Hepatocyte (in vitro differentiated cells): ENCODE measurements at regions not wholly inside any gene's neighbourhood (a gene's known extent, or its start where the extent isn't known, plus 50 kb on each side); places are given as distances from the start of the nearest gene placed in this dataset.

Experiments used
- DNase-seq: peaks from one replicate; pipeline ENCODE4 v3.0.0-alpha.2; 2016; ENCODE audit warnings: low spot score
- H2AFZ ChIP-seq: fragments of 200-600 bp; sonication (generic); 2 replicates; pipeline ENCODE4 v1.6.0; 2016; ENCODE audit warnings: antibody characterized with exemption, mild to moderate bottlenecking
- H3K27ac ChIP-seq: fragments of 200-600 bp; sonication (generic); 2 replicates; pipeline ENCODE4 v1.5.1; 2016; ENCODE audit warnings: mild to moderate bottlenecking
- H3K27me3 ChIP-seq: fragments of 200-600 bp; sonication (generic); 2 replicates; pipeline ENCODE4 v1.6.1; 2016
- H3K36me3 ChIP-seq: fragments of 200-600 bp; sonication (generic); replicated peaks from 2 replicates; pipeline ENCODE4 v1.5.1; 2016; ENCODE audit warnings: low read depth; ENCODE audit not compliant: insufficient read depth
- H3K4me1 ChIP-seq: fragments of 200-600 bp; sonication (generic); 2 replicates; pipeline ENCODE4 v1.5.1; 2016; ENCODE audit warnings: mild to moderate bottlenecking, moderate library complexity; ENCODE audit not compliant: insufficient read depth
- H3K4me2 ChIP-seq: fragments of 200-600 bp; sonication (generic); 2 replicates; pipeline ENCODE4 v1.6.0; 2016
- H3K4me3 ChIP-seq: fragments of 200-600 bp; sonication (generic); 2 replicates; pipeline ENCODE4 v1.5.1; 2016; ENCODE audit warnings: mild to moderate bottlenecking
- H3K79me2 ChIP-seq: fragments of 200-600 bp; sonication (generic); 2 replicates; pipeline ENCODE4 v1.6.0; 2017; ENCODE audit warnings: mild to moderate bottlenecking
- H3K9me2 ChIP-seq: fragments of 200-600 bp; sonication (generic); replicated peaks from 2 replicates; pipeline ENCODE4 v1.6.0; 2017; ENCODE audit warnings: mild to moderate bottlenecking; ENCODE audit not compliant: insufficient read depth
- H3K9me3 ChIP-seq: fragments of 200-600 bp; sonication (generic); 2 replicates; pipeline ENCODE4 v1.5.1; 2016; ENCODE audit warnings: low read depth, mild to moderate bottlenecking
- H4K20me1 ChIP-seq: fragments of 200-600 bp; sonication (generic); 2 replicates; pipeline ENCODE4 v1.6.0; 2016; ENCODE audit warnings: mild to moderate bottlenecking; ENCODE audit not compliant: insufficient read depth, poor library complexity, severe bottlenecking
- EZH2 ChIP-seq: fragments of 200-600 bp; sonication (generic); IDR thresholded peaks from 2 replicates; pipeline ENCODE4 v1.6.1; 2016; ENCODE audit warnings: antibody characterized with exemption, mild to moderate bottlenecking, borderline replicate concordance
- EZH2phosphoT487 ChIP-seq: fragments of 200-600 bp; sonication (generic); IDR thresholded peaks from one replicate; pipeline ENCODE4 v1.6.1; 2018; ENCODE audit warnings: antibody characterized with exemption, mild to moderate bottlenecking, low read depth, moderate library complexity; ENCODE audit not compliant: unreplicated experiment, severe bottlenecking
- WGBS: methylation state at CpG from one replicate; pipeline ENCODE4 v1.1.6; 2016; ENCODE audit warnings: low lambda C conversion rate; ENCODE audit errors: missing lambda C conversion rate; 5-methylcytosine and 5-hydroxymethylcytosine counted together
- TF ChIP-seq, protein P1 (sequence below): fragments of 200-600 bp; sonication (generic); IDR thresholded peaks from 2 replicates; pipeline ENCODE4 v1.5.1; 2016; ENCODE audit warnings: antibody characterized with exemption, mild to moderate bottlenecking; ENCODE audit not compliant: poor library complexity

- H3K36me3 ChIP-seq = no peaks in the 10 kb centered on the region
- no peaks in the 10 kb centered on the region for H3K9me3 ChIP-seq
- no peak overlapping the region for H3K4me3 ChIP-seq
- H3K4me1 ChIP-seq = no peaks in the 10 kb centered on the region
- H4K20me1 ChIP-seq = no peaks in the 10 kb centered on the region
- H2AFZ ChIP-seq = no peak overlapping the region
- no peaks in the 10 kb centered on the region for H3K27me3 ChIP-seq
- 84% methylated on average over 2 of the region's 2 CpGs for WGBS
- no peak overlapping the region for H3K27ac ChIP-seq
- H3K4me2 ChIP-seq = no peak overlapping the region
- no peaks in the 10 kb centered on the region for H3K9me2 ChIP-seq
- H3K79me2 ChIP-seq = no peaks in the 10 kb centered on the region
- no peak for TF ChIP-seq EZH2
- TF ChIP-seq, protein P1, sequence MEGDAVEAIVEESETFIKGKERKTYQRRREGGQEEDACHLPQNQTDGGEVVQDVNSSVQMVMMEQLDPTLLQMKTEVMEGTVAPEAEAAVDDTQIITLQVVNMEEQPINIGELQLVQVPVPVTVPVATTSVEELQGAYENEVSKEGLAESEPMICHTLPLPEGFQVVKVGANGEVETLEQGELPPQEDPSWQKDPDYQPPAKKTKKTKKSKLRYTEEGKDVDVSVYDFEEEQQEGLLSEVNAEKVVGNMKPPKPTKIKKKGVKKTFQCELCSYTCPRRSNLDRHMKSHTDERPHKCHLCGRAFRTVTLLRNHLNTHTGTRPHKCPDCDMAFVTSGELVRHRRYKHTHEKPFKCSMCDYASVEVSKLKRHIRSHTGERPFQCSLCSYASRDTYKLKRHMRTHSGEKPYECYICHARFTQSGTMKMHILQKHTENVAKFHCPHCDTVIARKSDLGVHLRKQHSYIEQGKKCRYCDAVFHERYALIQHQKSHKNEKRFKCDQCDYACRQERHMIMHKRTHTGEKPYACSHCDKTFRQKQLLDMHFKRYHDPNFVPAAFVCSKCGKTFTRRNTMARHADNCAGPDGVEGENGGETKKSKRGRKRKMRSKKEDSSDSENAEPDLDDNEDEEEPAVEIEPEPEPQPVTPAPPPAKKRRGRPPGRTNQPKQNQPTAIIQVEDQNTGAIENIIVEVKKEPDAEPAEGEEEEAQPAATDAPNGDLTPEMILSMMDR = no peak
- TF ChIP-seq EZH2phosphoT487 = no peak
- no peak for DNase-seq
Observed at GRCh38 chr3:18250991-18251390, 174.1 kb downstream of the SATB1 start.

GRCh38 chr3:18249126-18249525 is 176.0 kb downstream of the SATB1 start:
- Histone ChIP-seq H3K79me2 (no peaks in the 10 kb centered on the region), H3K27ac (no peak overlapping the region), H3K9me2 (no peaks in the 10 kb centered on the region), H3K4me3 (no peak overlapping the region), H3K4me2 (no peak overlapping the region), H3K4me1 (no peaks in the 10 kb centered on the region), H2AFZ (no peak overlapping the region), H3K36me3 (no peaks in the 10 kb centered on the region), H3K27me3 (no peaks in the 10 kb centered on the region), H4K20me1 (no peaks in the 10 kb centered on the region), H3K9me3 (no peaks in the 10 kb centered on the region)
- 89% methylated on average over 3 of the region's 3 CpGs for WGBS
- no peak for TF ChIP-seq EZH2phosphoT487
- TF ChIP-seq, protein P1 = no peak
- no peak for TF ChIP-seq EZH2
- DNase-seq = no peak

- H3K79me2 ChIP-seq = no peaks in the 10 kb centered on the region
- no peaks in the 10 kb centered on the region for H4K20me1 ChIP-seq
- no peaks in the 10 kb centered on the region for H3K9me3 ChIP-seq
- no peaks in the 10 kb centered on the region for H3K4me1 ChIP-seq
- no peak overlapping the region for H3K27ac ChIP-seq
- DNase-seq = no peak
- H3K27me3 ChIP-seq = no peaks in the 10 kb centered on the region
- H3K9me2 ChIP-seq = no peaks in the 10 kb centered on the region
- TF ChIP-seq EZH2phosphoT487 (no peak), EZH2 (no peak)
- TF ChIP-seq, protein P1 = no peak
- WGBS = 44% methylated on average over 2 of the region's 2 CpGs
- H2AFZ ChIP-seq = no peak overlapping the region
- no peaks in the 10 kb centered on the region for H3K36me3 ChIP-seq
- H3K4me3 ChIP-seq = no peak overlapping the region
- no peak overlapping the region for H3K4me2 ChIP-seq
Observed at GRCh38 chr3:18247776-18248310, 177.3 kb downstream of the SATB1 start.

DNA sequence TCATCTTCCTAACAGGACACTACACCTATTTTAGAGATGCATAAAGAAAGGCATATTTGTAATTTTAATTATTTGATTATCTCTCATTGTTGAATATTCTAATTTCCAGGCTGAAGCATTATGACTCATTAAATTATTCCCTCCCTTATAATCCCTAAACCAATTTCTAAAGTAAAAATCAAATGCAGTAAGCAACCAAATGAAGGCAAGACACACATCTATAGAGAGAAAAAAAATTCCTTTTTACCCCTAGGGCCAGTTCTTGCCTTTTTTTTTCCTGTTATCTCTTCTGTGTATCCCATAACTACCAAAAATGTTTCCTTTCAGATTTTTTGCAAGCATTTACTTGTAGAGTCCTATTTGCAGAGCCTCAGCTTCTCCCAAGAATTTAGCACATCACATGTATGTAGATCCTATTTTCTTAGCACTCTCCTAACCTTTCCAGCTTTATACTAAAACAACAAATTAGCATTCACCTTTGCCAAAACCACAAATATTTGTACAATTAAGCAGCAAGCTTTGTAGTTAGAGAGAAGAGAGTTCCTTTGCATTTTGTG is 177.9 kb downstream of the SATB1 start:
- H2AFZ ChIP-seq = no peak overlapping the region
- TF ChIP-seq, protein P1 = no peak
- no peak for TF ChIP-seq EZH2phosphoT487
- no peak for TF ChIP-seq EZH2

More for the DNA sequence above, 177.9 kb downstream of the SATB1 start:
- H3K27ac ChIP-seq = no peak overlapping the region
- no peaks in the 10 kb centered on the region for H3K79me2 ChIP-seq
- no peak overlapping the region for H3K4me2 ChIP-seq
- no peaks in the 10 kb centered on the region for H3K4me1 ChIP-seq
- no peaks in the 10 kb centered on the region for H4K20me1 ChIP-seq
- no peaks in the 10 kb centered on the region for H3K9me3 ChIP-seq
- no peaks in the 10 kb centered on the region for H3K27me3 ChIP-seq
- H3K4me3 ChIP-seq = no peak overlapping the region
- H3K36me3 ChIP-seq = no peaks in the 10 kb centered on the region
- no peak for DNase-seq
- no peaks in the 10 kb centered on the region for H3K9me2 ChIP-seq
